DND-41 (cell line): ENCODE measurements at regions not wholly inside any gene's neighbourhood (a gene's known extent, or its start where the extent isn't known, plus 50 kb on each side); places are given as distances from the start of the nearest gene placed in this dataset.
"Not testable (repeated sequence)": the region's sequence is repeated elsewhere in the genome, so short reads cannot be mapped to it uniquely, and the experiment has no call there.

Experiments used
- ATAC-seq: fragments of 200-7000 bp; cut with Tn5 transposase; 3 replicates; pipeline ENCODE4 v1.9.1; 2021; ENCODE audit warnings: low read depth; ENCODE audit not compliant: insufficient read depth
- DNase-seq: peaks from one replicate; pipeline ENCODE4 v3.0.0-alpha.2; 2020
- H2AFZ ChIP-seq: 2 replicates; pipeline ENCODE4 v1.6.0; 2012; ENCODE audit warnings: low read depth, low read length
- H3K27ac ChIP-seq: 2 replicates; pipeline ENCODE4 v1.5.1; 2012; ENCODE audit warnings: low read length, inconsistent platforms
- H3K27me3 ChIP-seq: fragments of 200-600 bp; sonication (generic); 2 replicates; pipeline ENCODE4 v1.6.0; 2012; ENCODE audit warnings: low read length, mild to moderate bottlenecking, inconsistent platforms; ENCODE audit not compliant: insufficient read depth, poor library complexity
- H3K36me3 ChIP-seq: 2 replicates; pipeline ENCODE4 v1.5.1; 2012; ENCODE audit warnings: low read length, inconsistent platforms; ENCODE audit not compliant: insufficient read depth
- H3K4me1 ChIP-seq: 2 replicates; pipeline ENCODE4 v1.5.1; 2012; ENCODE audit warnings: mild to moderate bottlenecking, low read length; ENCODE audit not compliant: insufficient read depth
- H3K4me2 ChIP-seq: 2 replicates; pipeline ENCODE4 v1.6.0; 2012; ENCODE audit warnings: mild to moderate bottlenecking, moderate library complexity, low read length, inconsistent platforms; ENCODE audit not compliant: insufficient read depth
- H3K4me3 ChIP-seq, 2 experiments: fragments of 200-600 bp in 1 of 2; shearing (Covaris generic) in 1 of 2; 2 replicates each; pipeline ENCODE4 v1.5.1; 2012 to 2016; ENCODE audit warnings: inconsistent platforms in 2 of 2, low read length in 2 of 2, mild to moderate bottlenecking in 2 of 2, low read depth in 1 of 2, moderate library complexity in 1 of 2
- H3K79me2 ChIP-seq: 2 replicates; pipeline ENCODE4 v1.6.0; 2012; ENCODE audit warnings: low read length, inconsistent platforms; ENCODE audit not compliant: insufficient read depth
- H3K9ac ChIP-seq: 2 replicates; pipeline ENCODE4 v1.6.0; 2012; ENCODE audit warnings: low read depth, mild to moderate bottlenecking, inconsistent platforms, low read length, moderate library complexity
- H3K9me3 ChIP-seq: 2 replicates; pipeline ENCODE4 v1.5.1; 2012; ENCODE audit warnings: low read length, moderate library complexity, mild to moderate bottlenecking, inconsistent platforms; ENCODE audit not compliant: insufficient read depth, severe bottlenecking
- H4K20me1 ChIP-seq: 2 replicates; pipeline ENCODE4 v1.6.0; 2012; ENCODE audit warnings: low read length; ENCODE audit not compliant: insufficient read depth
- EZH2 ChIP-seq: IDR thresholded peaks from 3 replicates; pipeline ENCODE4 v1.6.1; 2012; ENCODE audit warnings: borderline replicate concordance, low read depth, mild to moderate bottlenecking, moderate library complexity, low read length, inconsistent platforms; ENCODE audit not compliant: severe bottlenecking
- TF ChIP-seq, protein P1 (sequence below): IDR thresholded peaks from 2 replicates; pipeline ENCODE4 v1.5.1; 2012; ENCODE audit warnings: borderline replicate concordance, low read length, moderate library complexity, mild to moderate bottlenecking; ENCODE audit not compliant: poor library complexity, severe bottlenecking; ENCODE audit errors: extremely low read depth

DNA sequence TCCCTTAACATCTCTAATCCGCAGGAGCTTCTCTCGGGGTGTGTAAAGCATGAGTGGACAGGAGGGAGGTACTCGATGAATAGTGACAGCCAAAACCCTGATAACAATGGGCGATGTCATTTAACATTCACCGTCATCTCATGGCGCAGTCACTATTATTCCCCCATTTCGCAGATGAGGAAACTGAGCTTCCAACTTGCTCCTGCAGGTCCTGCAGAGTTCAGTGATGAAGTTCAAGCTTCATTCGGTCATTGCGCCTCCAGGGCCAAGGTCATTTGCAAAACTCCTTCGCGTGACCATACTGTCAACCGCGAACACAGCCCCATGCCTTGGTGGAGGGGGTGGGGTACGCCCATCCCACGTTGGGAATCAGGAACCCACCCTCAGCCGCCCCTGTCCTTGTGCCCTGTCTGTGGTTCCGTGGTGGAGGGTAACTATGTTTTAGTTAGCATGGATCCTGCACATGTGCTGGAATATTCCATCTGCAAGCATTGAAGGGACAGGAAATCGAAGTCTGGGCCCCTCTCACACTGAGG lies 215.5 kb downstream of the TFCP2L1 start:
- no peaks in the 10 kb centered on the region for H3K36me3 ChIP-seq
- peaks cover 6% of the 10 kb centered on the region for H3K27me3 ChIP-seq
- H3K4me2 ChIP-seq, result no peak overlapping the region
- no peak for DNase-seq
- no peak overlapping the region for H3K4me3 ChIP-seq
- H3K4me1 ChIP-seq, result no peaks in the 10 kb centered on the region
- no peak overlapping the region for H2AFZ ChIP-seq
- H3K9me3 ChIP-seq, result no peaks in the 10 kb centered on the region
- ATAC-seq, result no peak
- TF ChIP-seq, protein P1, sequence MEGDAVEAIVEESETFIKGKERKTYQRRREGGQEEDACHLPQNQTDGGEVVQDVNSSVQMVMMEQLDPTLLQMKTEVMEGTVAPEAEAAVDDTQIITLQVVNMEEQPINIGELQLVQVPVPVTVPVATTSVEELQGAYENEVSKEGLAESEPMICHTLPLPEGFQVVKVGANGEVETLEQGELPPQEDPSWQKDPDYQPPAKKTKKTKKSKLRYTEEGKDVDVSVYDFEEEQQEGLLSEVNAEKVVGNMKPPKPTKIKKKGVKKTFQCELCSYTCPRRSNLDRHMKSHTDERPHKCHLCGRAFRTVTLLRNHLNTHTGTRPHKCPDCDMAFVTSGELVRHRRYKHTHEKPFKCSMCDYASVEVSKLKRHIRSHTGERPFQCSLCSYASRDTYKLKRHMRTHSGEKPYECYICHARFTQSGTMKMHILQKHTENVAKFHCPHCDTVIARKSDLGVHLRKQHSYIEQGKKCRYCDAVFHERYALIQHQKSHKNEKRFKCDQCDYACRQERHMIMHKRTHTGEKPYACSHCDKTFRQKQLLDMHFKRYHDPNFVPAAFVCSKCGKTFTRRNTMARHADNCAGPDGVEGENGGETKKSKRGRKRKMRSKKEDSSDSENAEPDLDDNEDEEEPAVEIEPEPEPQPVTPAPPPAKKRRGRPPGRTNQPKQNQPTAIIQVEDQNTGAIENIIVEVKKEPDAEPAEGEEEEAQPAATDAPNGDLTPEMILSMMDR, result no peak
- no peak for TF ChIP-seq EZH2
- no peaks in the 10 kb centered on the region for H3K79me2 ChIP-seq
- H3K27ac ChIP-seq, result no peak overlapping the region
- H3K9ac ChIP-seq, result no peak overlapping the region
- no peaks in the 10 kb centered on the region for H4K20me1 ChIP-seq

DNA sequence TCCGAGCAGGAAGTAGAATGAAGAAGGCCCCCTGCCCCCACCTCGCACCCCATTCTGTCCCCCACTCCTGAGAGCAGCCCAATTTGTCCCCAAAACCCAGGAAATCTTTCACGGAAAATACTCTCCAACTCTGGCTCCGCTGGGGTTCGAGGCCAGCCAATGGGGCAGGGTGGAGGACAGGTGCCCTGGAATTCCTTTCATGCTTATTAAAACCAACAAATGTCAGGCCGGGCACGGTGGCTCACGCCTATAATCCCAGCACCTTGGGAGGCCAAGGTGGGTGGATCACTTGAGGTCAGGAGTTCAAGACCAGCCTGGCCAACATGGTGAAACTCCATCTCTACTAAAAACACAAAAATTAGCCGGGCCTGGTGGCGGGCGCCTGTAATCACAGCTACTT lies 214.9 kb downstream of the TFCP2L1 start:
- not testable (repeated sequence) for H3K27me3 ChIP-seq, H3K4me1 ChIP-seq, H2AFZ ChIP-seq, H3K4me3 ChIP-seq, H3K4me2 ChIP-seq, ATAC-seq, H3K9ac ChIP-seq, H3K27ac ChIP-seq, DNase-seq, H3K36me3 ChIP-seq, H3K79me2 ChIP-seq, H3K9me3 ChIP-seq, H4K20me1 ChIP-seq

DNA sequence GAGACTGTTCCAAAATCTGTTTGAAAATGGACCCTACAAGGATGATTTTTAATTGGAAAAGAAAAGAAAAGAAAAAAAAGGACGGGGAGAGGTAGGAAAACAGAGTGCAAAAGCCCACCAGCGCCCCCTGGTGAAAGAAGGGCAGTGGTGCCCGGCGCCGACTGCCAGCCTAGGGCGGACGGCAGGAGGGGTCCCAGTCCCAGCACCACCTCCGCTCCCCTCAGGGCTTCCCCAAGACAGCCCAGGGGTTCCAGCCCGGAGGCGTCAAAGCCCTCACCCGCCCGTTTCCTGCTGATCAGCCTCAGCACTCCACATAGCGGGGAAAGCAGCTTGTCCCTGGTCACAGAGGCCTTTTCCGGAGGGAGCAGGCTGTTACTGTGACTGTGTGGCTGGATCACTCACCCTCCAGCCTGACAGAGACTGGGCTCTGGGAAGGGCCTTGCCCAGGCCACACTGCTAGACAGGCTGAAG lies 213.9 kb downstream of the TFCP2L1 start:
- H3K4me1 ChIP-seq, result no peaks in the 10 kb centered on the region
- ATAC-seq (peak; percentile 71), DNase-seq (peak; percentile 65)
- H3K36me3 ChIP-seq, result no peaks in the 10 kb centered on the region
- H3K27me3 ChIP-seq, result peaks cover 6% of the 10 kb centered on the region
- H3K4me2 ChIP-seq, result no peak overlapping the region
- H3K9me3 ChIP-seq, result no peaks in the 10 kb centered on the region
- H4K20me1 ChIP-seq, result no peaks in the 10 kb centered on the region
- no peak overlapping the region for H3K27ac ChIP-seq
- H3K79me2 ChIP-seq, result no peaks in the 10 kb centered on the region
- H3K4me3 ChIP-seq, result no peak overlapping the region
- TF ChIP-seq, protein P1, result peak; percentile 80
- no peak for TF ChIP-seq EZH2
- no peak overlapping the region for H2AFZ ChIP-seq
- no peak overlapping the region for H3K9ac ChIP-seq

DNA sequence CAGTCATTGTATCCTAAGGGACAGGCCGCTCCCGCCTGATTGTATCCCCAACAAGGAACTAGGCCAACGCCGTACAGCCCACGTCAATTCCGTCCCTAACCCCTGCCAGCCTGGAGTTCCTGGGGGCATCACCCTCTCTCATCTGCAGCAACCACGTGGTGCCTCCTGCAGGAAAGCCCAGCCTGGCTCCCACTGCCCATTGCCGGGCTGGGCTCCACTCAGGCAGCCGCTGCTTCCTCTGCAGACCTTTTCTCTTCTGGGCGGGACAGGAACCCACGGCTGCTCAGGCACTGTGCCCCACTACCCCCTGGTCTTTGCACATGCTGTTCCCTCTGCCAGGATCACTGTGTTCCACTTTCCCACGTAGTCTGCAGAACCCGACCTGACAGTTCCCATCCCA lies 212.2 kb downstream of the TFCP2L1 start:
- Histone ChIP-seq H3K4me3 (no peak overlapping the region), H3K4me1 (no peaks in the 10 kb centered on the region), H3K36me3 (no peaks in the 10 kb centered on the region), H3K9ac (no peak overlapping the region), H3K79me2 (no peaks in the 10 kb centered on the region), H3K27ac (no peak overlapping the region), H3K27me3 (peaks cover 6% of the 10 kb centered on the region), H3K4me2 (no peak overlapping the region), H2AFZ (no peak overlapping the region), H3K9me3 (no peaks in the 10 kb centered on the region), H4K20me1 (peaks cover 5% of the 10 kb centered on the region; the same call in 1 of the 2 replicates)
- no peak for DNase-seq
- ATAC-seq, result no peak
- TF ChIP-seq EZH2, result no peak
- TF ChIP-seq, protein P1, result no peak
